Suprapubic skin (tissue), 4 donors: ENCODE measurements at regions not wholly inside any gene's neighbourhood (a gene's known extent, or its start where the extent isn't known, plus 50 kb on each side); places are given as distances from the start of the nearest gene placed in this dataset.
"Not testable (repeated sequence)": the region's sequence is repeated elsewhere in the genome, so short reads cannot be mapped to it uniquely, and the experiment has no call there.

Experiments
- DNase-seq, 2 donors: peaks; one replicate each; pipeline ENCODE4 v3.0.0-alpha.2; 2019; ENCODE audit warnings: low spot score in 2 of 2
- H3K27ac ChIP-seq: fragments of 200-600 bp; sonication (generic); one replicate; pipeline ENCODE4 v1.5.1; 2019
- H3K27me3 ChIP-seq: fragments of 200-600 bp; sonication (generic); one replicate; pipeline ENCODE4 v1.5.1; 2019
- H3K36me3 ChIP-seq: fragments of 200-600 bp; sonication (generic); one replicate; pipeline ENCODE4 v1.5.1; 2019
- H3K4me1 ChIP-seq: fragments of 200-600 bp; sonication (generic); one replicate; pipeline ENCODE4 v1.5.1; 2019
- H3K4me3 ChIP-seq: fragments of 200-600 bp; sonication (generic); one replicate; pipeline ENCODE4 v1.5.1; 2019; ENCODE audit warnings: mild to moderate bottlenecking
- H3K9me3 ChIP-seq: fragments of 200-600 bp; sonication (generic); one replicate; pipeline ENCODE4 v1.5.1; 2019
- EP300 ChIP-seq: sonication (generic); formaldehyde crosslinking; IDR thresholded peaks from one replicate; pipeline ENCODE4 v1.6.1; 2017; ENCODE audit warnings: antibody characterized with exemption
- POLR2A ChIP-seq, 2 donors: fragments of 450-650 bp; IDR thresholded peaks; one replicate each; pipeline ENCODE4 v1.6.1; 2017; ENCODE audit warnings: antibody characterized with exemption in 2 of 2, mild to moderate bottlenecking in 2 of 2, moderate library complexity in 2 of 2
- POLR2AphosphoS5 ChIP-seq, 3 donors: sonication (generic); formaldehyde crosslinking; IDR thresholded peaks; one replicate each; pipeline ENCODE4 v1.6.1; 2017; ENCODE audit warnings: antibody characterized with exemption in 3 of 3
- WGBS: methylation state at CpG from one replicate; pipeline ENCODE4 v1.1.5; 2018; 5-methylcytosine and 5-hydroxymethylcytosine counted together
- TF ChIP-seq, protein P1 (sequence below), 2 donors: fragments of 200-600 bp in 1 of 2; fragments of 450-650 bp in 1 of 2; sonication (generic) in 1 of 2; IDR thresholded peaks; one replicate each; pipeline ENCODE4 v1.5.1; 2016 to 2019; ENCODE audit warnings: antibody characterized with exemption in 2 of 2, mild to moderate bottlenecking in 1 of 2, moderate library complexity in 1 of 2

DNA sequence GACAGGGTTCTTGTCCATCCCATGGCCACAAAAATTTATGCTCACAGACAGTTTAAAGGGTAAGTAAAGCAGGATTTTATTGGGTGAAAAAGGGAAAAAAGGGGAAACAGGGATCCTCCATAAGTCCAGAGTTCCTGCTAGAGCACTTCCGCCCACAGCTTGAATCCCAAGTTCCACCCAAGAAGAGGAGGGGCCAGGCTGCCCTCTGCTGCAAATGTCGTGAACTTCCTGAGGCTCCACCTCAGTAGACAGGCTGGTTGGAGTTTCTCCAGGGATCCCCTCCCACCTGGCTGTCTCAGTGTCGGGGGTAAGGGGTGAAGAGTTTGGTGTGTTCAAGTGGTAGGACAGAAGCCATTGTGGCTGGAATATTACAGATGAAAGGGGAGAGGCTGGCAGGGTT is 275.0 kb upstream of the SGCD start:
- WGBS = 70% methylated on average over 3 of the region's 3 CpGs
- no peak for DNase-seq
- Histone ChIP-seq H3K4me3 (no peak overlapping the region), H3K27me3 (no peaks in the 10 kb centered on the region), H3K4me1 (no peaks in the 10 kb centered on the region), H3K27ac (no peak overlapping the region), H3K9me3 (no peaks in the 10 kb centered on the region), H3K36me3 (no peaks in the 10 kb centered on the region)
- TF ChIP-seq POLR2A (IDR thresholded peaks at IDR 0.05) (no peak), POLR2AphosphoS5 (IDR thresholded peaks at IDR 0.05) (no peak), EP300 (no peak)
- TF ChIP-seq, protein P1, sequence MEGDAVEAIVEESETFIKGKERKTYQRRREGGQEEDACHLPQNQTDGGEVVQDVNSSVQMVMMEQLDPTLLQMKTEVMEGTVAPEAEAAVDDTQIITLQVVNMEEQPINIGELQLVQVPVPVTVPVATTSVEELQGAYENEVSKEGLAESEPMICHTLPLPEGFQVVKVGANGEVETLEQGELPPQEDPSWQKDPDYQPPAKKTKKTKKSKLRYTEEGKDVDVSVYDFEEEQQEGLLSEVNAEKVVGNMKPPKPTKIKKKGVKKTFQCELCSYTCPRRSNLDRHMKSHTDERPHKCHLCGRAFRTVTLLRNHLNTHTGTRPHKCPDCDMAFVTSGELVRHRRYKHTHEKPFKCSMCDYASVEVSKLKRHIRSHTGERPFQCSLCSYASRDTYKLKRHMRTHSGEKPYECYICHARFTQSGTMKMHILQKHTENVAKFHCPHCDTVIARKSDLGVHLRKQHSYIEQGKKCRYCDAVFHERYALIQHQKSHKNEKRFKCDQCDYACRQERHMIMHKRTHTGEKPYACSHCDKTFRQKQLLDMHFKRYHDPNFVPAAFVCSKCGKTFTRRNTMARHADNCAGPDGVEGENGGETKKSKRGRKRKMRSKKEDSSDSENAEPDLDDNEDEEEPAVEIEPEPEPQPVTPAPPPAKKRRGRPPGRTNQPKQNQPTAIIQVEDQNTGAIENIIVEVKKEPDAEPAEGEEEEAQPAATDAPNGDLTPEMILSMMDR (IDR thresholded peaks at IDR 0.05) = no peak

- H3K27ac ChIP-seq = no peak overlapping the region
- no peaks in the 10 kb centered on the region for H3K4me1 ChIP-seq
- DNase-seq = no peak
- no peak for TF ChIP-seq EP300
- TF ChIP-seq, protein P1 (IDR thresholded peaks at IDR 0.05) = no peak
- TF ChIP-seq POLR2A (IDR thresholded peaks at IDR 0.05) = no peak
- no peak for TF ChIP-seq POLR2AphosphoS5 (IDR thresholded peaks at IDR 0.05)
- no peaks in the 10 kb centered on the region for H3K9me3 ChIP-seq
- 50% methylated on average over 1 of the region's 1 CpG for WGBS
- H3K36me3 ChIP-seq = no peaks in the 10 kb centered on the region
- H3K27me3 ChIP-seq = no peaks in the 10 kb centered on the region
- no peak overlapping the region for H3K4me3 ChIP-seq
Observed at GRCh38 chr5:156052656-156053055, 274.3 kb upstream of the SGCD start.

- no peak for DNase-seq
- Histone ChIP-seq H3K4me3 (no peak overlapping the region), H3K36me3 (no peaks in the 10 kb centered on the region), H3K4me1 (no peaks in the 10 kb centered on the region), H3K27me3 (no peaks in the 10 kb centered on the region), H3K27ac (no peak overlapping the region), H3K9me3 (no peaks in the 10 kb centered on the region)
- no peak for TF ChIP-seq POLR2A (IDR thresholded peaks at IDR 0.05)
- no peak for TF ChIP-seq POLR2AphosphoS5 (IDR thresholded peaks at IDR 0.05)
- no peak for TF ChIP-seq EP300
- TF ChIP-seq, protein P1 (IDR thresholded peaks at IDR 0.05) = no peak
- WGBS = 84% methylated on average over 2 of the region's 2 CpGs
Observed at GRCh38 chr5:156053056-156053455, 273.9 kb upstream of the SGCD start.

DNA sequence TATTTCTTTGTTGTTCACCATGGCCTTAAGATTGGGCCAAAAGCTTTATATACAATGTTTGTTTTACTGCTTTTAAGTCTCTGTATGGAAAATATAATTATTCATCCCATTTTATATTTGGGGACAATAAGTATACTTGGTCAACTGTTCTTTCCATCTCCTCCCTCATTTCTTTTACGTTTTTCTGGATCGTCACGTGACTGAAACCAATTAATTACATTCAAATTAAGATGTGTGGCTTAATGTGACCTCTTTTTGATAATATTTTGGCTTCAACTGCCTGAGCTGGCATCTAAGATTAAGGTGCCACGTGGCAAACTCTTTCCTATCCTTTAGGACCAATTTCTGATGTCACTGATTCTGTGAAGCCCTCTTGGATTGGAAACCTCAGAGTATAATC is 250.1 kb upstream of the SGCD start:
- Histone ChIP-seq H3K36me3 (no peaks in the 10 kb centered on the region), H3K9me3 (peaks cover 10% of the 10 kb centered on the region), H3K27ac (no peak overlapping the region), H3K27me3 (no peaks in the 10 kb centered on the region), H3K4me3 (no peak overlapping the region), H3K4me1 (no peaks in the 10 kb centered on the region)
- no peak for DNase-seq
- TF ChIP-seq EP300 = no peak
- no peak for TF ChIP-seq POLR2A (IDR thresholded peaks at IDR 0.05)
- TF ChIP-seq, protein P1 (IDR thresholded peaks at IDR 0.05) = no peak
- no peak for TF ChIP-seq POLR2AphosphoS5 (IDR thresholded peaks at IDR 0.05)
- 78% methylated on average over 4 of the region's 4 CpGs for WGBS

DNA sequence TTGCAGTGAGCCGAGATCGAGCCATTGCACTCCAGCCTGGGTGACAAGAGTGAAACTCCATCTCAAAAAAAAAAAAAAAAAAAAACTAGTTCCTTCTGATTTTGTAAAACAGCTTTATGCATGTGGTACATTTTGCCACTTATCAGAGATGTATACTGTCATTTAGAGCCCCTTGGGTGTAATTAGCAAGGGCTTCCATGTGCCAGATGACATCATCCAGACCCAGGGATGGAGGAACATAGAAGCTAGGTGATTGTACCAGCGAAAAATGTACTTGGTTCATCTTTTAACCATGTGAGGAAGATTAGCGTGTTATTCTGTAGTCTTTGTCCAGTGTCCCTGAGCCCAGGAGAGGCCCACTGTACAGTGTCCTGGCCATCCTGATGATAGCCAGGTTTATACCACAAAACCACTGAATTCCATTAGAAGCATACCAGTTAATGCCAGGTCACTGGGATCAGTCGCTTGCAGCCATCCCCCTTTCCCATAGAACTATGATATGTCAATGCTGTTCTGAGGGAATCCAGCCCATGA is 239.3 kb upstream of the SGCD start:
- no peak for DNase-seq
- H3K27ac ChIP-seq = no peak overlapping the region
- no peaks in the 10 kb centered on the region for H3K4me1 ChIP-seq
- no peaks in the 10 kb centered on the region for H3K36me3 ChIP-seq
- 96% methylated on average over 5 of the region's 5 CpGs for WGBS
- H3K4me3 ChIP-seq = no peak overlapping the region
- TF ChIP-seq, protein P1 (IDR thresholded peaks at IDR 0.05) = no peak
- TF ChIP-seq POLR2A (IDR thresholded peaks at IDR 0.05) (no peak), EP300 (no peak), POLR2AphosphoS5 (IDR thresholded peaks at IDR 0.05) (no peak)
- peaks cover 12% of the 10 kb centered on the region for H3K9me3 ChIP-seq
- H3K27me3 ChIP-seq = no peaks in the 10 kb centered on the region

- H3K27ac ChIP-seq, H3K27me3 ChIP-seq, H3K4me3 ChIP-seq, H3K36me3 ChIP-seq, DNase-seq, H3K4me1 ChIP-seq: not testable (repeated sequence)
- 64% methylated on average over 10 of the region's 10 CpGs for WGBS
- peaks cover 12% of the 10 kb centered on the region for H3K9me3 ChIP-seq
Observed at GRCh38 chr5:156089955-156090940, 236.7 kb upstream of the SGCD start.
